K562 (cell line): ENCODE measurements at regions not wholly inside any gene's neighbourhood (a gene's known extent, or its start where the extent isn't known, plus 50 kb on each side); places are given as distances from the start of the nearest gene placed in this dataset.

ENCODE experiments used
- HBP1 ChIP-seq: fragments of 450-650 bp; formaldehyde crosslinking; IDR thresholded peaks from 2 replicates; pipeline ENCODE4 v1.4.0; 2022; ENCODE audit warnings: missing genetic modification characterization
- MAFG ChIP-seq: fragments of 450-650 bp; conservative IDR thresholded peaks from 2 replicates; pipeline ENCODE4 v1.6.1; 2016; ENCODE audit warnings: missing genetic modification characterization, missing compliant biosample characterization
- MCM3 ChIP-seq: fragments of 450-650 bp; IDR thresholded peaks from 2 replicates; pipeline ENCODE4 v1.6.1; 2016
- MGA ChIP-seq: fragments of 450-650 bp; IDR thresholded peaks from 2 replicates; pipeline ENCODE4 v1.6.1; 2016; ENCODE audit warnings: mild to moderate bottlenecking, moderate library complexity
- SMAD1 ChIP-seq: fragments of 150-350 bp; IDR thresholded peaks from 2 replicates; pipeline ENCODE4 v1.6.1; 2014; ENCODE audit warnings: low read length, low read depth; ENCODE audit not compliant: partially characterized antibody
- SMAD2 ChIP-seq: fragments of 150-350 bp; IDR thresholded peaks from 2 replicates; pipeline ENCODE4 v1.6.1; 2014; ENCODE audit warnings: low read depth, mild to moderate bottlenecking, low read length
- SREBF1 ChIP-seq: fragments of 150-350 bp; IDR thresholded peaks from 2 replicates; pipeline ENCODE4 v1.6.1; 2014; ENCODE audit warnings: antibody characterized with exemption, low read depth, low read length, borderline replicate concordance
- SUPT5H ChIP-seq: fragments of 450-650 bp; IDR thresholded peaks from 2 replicates; pipeline ENCODE4 v1.6.1; 2016

- TF ChIP-seq MGA (no peak), MCM3 (no peak), HBP1 (CRISPR knock-in tag) (no peak), SUPT5H (no peak), SMAD2 (no peak), SREBF1 (no peak), MAFG (tag) (no peak), SMAD1 (no peak)
Observed at GRCh38 chr15:31177951-31178350, 76.4 kb upstream of the TRPM1 start (continued).
